ENCODE measurements at regions not wholly inside any gene's neighbourhood (a gene's known extent, or its start where the extent isn't known, plus 50 kb on each side); places are given as distances from the start of the nearest gene placed in this dataset.

DNA sequence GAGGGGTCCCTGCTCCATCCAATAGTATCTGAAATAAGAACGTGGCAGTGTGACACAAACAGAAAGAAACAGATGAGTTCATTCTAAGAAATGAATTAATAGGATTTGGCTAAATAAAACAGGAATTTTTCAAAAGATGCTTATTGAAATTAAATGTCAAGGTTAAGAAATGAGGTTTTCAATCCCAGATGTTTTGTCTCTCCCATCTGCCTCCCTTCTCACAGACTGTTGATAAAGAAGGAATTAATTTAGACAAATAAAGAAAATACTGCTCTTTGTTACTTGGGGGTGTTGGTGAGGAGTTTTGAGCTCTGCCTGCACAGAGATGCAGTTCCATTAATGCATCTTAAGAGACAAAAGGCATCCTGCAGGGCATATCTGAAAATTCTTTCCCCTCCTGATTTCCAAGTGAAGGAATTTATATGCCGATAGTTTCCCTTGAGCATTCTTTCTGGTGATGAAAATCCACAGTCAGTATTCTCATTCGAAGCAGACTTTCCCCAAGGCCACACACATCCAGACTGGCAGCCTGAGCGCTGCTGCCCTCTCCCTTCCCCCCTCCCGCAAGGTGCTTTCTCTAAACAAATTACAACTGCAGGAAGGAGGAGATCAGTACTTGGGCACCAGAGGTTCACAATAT is 385.4 kb upstream of the RND3 start:
- TF ChIP-seq, protein P1, sequence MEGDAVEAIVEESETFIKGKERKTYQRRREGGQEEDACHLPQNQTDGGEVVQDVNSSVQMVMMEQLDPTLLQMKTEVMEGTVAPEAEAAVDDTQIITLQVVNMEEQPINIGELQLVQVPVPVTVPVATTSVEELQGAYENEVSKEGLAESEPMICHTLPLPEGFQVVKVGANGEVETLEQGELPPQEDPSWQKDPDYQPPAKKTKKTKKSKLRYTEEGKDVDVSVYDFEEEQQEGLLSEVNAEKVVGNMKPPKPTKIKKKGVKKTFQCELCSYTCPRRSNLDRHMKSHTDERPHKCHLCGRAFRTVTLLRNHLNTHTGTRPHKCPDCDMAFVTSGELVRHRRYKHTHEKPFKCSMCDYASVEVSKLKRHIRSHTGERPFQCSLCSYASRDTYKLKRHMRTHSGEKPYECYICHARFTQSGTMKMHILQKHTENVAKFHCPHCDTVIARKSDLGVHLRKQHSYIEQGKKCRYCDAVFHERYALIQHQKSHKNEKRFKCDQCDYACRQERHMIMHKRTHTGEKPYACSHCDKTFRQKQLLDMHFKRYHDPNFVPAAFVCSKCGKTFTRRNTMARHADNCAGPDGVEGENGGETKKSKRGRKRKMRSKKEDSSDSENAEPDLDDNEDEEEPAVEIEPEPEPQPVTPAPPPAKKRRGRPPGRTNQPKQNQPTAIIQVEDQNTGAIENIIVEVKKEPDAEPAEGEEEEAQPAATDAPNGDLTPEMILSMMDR (IDR thresholded peaks at IDR 0.05), result no peak
- no peak for TF ChIP-seq POLR2A (IDR thresholded peaks at IDR 0.05)
